Psoas muscle (tissue), 7 donors: ENCODE measurements at regions not wholly inside any gene's neighbourhood (a gene's known extent, or its start where the extent isn't known, plus 50 kb on each side); places are given as distances from the start of the nearest gene placed in this dataset.

ENCODE experiments used
- ATAC-seq, 4 donors: fragments of 200-7000 bp; cut with Tn5 transposase; one replicate each; pipeline ENCODE4 v1.9.1; 2020; ENCODE audit warnings: moderate library complexity in 3 of 4, mild to moderate bottlenecking in 2 of 4
- DNase-seq, 2 donors: peaks; one replicate each; pipeline ENCODE4 v3.0.0-alpha.2; 2020
- H3K27ac ChIP-seq: fragments of 200-600 bp; one replicate; pipeline ENCODE4 v1.8.0; 2022
- H3K27me3 ChIP-seq, 3 donors: fragments of 200-600 bp in 1 of 3; one replicate each; pipeline versions ENCODE4 v1.6.1 to v1.8.0; 2013 to 2022; ENCODE audit warnings: low read length in 2 of 3, mild to moderate bottlenecking in 2 of 3, moderate library complexity in 1 of 3; ENCODE audit not compliant: insufficient read depth in 3 of 3
- H3K36me3 ChIP-seq, 2 donors: fragments of 200-600 bp in 1 of 2; one replicate each; pipeline versions ENCODE4 v1.6.1 to v1.8.0; 2013 to 2022; ENCODE audit warnings: low read depth in 1 of 2, mild to moderate bottlenecking in 1 of 2, moderate library complexity in 1 of 2; ENCODE audit not compliant: insufficient read depth in 1 of 2
- H3K4me1 ChIP-seq: fragments of 200-600 bp; one replicate; pipeline ENCODE4 v1.8.0; 2022
- H3K4me3 ChIP-seq: fragments of 200-600 bp; one replicate; pipeline ENCODE4 v1.8.0; 2022; ENCODE audit warnings: mild to moderate bottlenecking
- H3K9me3 ChIP-seq: fragments of 200-600 bp; one replicate; pipeline ENCODE4 v1.8.0; 2022
- WGBS, 3 donors: extraction: QIAGEN DNeasy Blood & Tissue Kit; methylation state at CpG; one replicate each; pipeline versions ENCODE4 v1.1.6 to v1.1.7; 2013; 5-methylcytosine and 5-hydroxymethylcytosine counted together
- intact Hi-C, 2 donors: fragments of 100-400 bp; cut with DNase I; formaldehyde crosslinking; loops; one replicate each; pipeline versions ENCODE4 v1.11.0 to v1.14.2; 2022
- TF ChIP-seq, protein P1 (sequence below): fragments of 200-600 bp; IDR thresholded peaks from one replicate; pipeline ENCODE4 v1.8.0; 2022; ENCODE audit warnings: antibody characterized with exemption
- donor health status: healthy with polysubstance abuse.
- donor health status: DM: no; HTN: no; CAD: no; lungs with moderate emphysema.
- donor health status: Bipolar disorder and iron deficiency.
- donor health status: healthy.
- donor health status: DM: yes; HTN: yes; CAD: no.
- donor health status: DM: no; HTN: no; CAD: no.
- donor health status: DM: yes; HTN: yes; CAD: no.

DNA sequence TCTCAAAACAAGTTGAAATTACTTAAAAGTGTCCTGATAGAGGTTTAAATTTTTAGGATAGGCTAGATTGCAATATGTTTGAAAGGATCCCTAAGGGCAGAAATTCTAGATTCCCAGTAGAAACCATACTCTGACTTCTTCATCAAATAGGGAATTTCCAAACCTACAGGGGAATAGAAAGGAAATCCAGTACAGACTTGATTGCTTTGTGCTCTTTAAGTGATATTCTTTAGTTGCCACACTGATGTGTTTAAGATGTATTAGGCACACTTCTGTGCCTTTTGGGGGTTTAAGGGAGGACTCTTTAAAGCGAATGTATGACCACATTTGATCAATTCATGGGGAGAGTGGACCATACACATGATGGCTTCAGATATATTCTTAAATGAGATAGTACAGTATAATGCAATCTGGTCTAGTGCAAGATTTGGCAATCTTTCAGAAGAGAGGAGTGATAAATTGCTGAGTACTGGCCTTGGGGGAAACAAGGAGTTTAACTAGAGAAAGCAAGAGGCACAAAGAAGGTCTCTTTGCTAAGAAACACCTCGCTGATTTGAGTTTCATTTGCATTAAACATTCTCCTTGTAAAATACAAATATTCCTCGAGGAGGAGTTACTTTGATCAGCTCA lies 268.8 kb upstream of the NR5A2 start:
- intact Hi-C loops = no loop called here

DNA sequence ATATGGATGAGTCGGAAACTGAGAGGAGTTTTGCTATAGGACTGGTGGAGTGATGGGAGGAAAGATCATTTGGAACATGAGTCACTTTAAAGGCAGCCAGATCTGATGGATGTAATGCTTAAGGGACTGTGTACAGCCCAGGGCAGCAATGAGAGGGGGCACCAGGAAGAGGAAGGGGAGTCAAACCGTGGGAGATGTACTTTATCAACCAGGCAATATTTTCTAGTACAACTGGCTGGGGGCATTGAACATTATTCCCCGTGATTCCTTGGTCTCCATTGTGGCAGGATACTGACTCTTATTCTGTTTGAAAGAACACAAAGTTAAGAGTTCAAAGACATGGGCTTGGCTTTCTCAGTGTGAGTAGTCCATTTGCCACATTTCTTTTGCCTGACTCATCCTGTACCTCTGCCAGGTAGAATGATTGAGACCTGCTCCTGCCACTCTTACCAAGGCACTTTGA lies 268.2 kb upstream of the NR5A2 start:
- H3K36me3 ChIP-seq = no peaks in the 10 kb centered on the region
- 49 to 60% (median 55%) methylated on average over 3 of the region's 3 CpGs for WGBS, 3 donors
- TF ChIP-seq, protein P1, sequence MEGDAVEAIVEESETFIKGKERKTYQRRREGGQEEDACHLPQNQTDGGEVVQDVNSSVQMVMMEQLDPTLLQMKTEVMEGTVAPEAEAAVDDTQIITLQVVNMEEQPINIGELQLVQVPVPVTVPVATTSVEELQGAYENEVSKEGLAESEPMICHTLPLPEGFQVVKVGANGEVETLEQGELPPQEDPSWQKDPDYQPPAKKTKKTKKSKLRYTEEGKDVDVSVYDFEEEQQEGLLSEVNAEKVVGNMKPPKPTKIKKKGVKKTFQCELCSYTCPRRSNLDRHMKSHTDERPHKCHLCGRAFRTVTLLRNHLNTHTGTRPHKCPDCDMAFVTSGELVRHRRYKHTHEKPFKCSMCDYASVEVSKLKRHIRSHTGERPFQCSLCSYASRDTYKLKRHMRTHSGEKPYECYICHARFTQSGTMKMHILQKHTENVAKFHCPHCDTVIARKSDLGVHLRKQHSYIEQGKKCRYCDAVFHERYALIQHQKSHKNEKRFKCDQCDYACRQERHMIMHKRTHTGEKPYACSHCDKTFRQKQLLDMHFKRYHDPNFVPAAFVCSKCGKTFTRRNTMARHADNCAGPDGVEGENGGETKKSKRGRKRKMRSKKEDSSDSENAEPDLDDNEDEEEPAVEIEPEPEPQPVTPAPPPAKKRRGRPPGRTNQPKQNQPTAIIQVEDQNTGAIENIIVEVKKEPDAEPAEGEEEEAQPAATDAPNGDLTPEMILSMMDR = no peak
- no peak overlapping the region for H3K4me3 ChIP-seq
- DNase-seq = no peak
- H3K9me3 ChIP-seq = no peaks in the 10 kb centered on the region
- ATAC-seq = no peak
- no peaks in the 10 kb centered on the region for H3K27me3 ChIP-seq
- H3K4me1 ChIP-seq = no peaks in the 10 kb centered on the region
- no peak overlapping the region for H3K27ac ChIP-seq
- intact Hi-C loops = no loop called here

More for the DNA sequence above, 268.8 kb upstream of the NR5A2 start:
- Histone ChIP-seq H3K36me3 (no peaks in the 10 kb centered on the region), H3K4me1 (no peaks in the 10 kb centered on the region), H3K27me3 (no peaks in the 10 kb centered on the region), H3K4me3 (no peak overlapping the region), H3K27ac (no peak overlapping the region), H3K9me3 (no peaks in the 10 kb centered on the region)
- ATAC-seq (no peak), DNase-seq (no peak)
- TF ChIP-seq, protein P1 = no peak
- 72 to 76% (median 74%) methylated on average over 3 of the region's 3 CpGs for WGBS, 3 donors

DNA sequence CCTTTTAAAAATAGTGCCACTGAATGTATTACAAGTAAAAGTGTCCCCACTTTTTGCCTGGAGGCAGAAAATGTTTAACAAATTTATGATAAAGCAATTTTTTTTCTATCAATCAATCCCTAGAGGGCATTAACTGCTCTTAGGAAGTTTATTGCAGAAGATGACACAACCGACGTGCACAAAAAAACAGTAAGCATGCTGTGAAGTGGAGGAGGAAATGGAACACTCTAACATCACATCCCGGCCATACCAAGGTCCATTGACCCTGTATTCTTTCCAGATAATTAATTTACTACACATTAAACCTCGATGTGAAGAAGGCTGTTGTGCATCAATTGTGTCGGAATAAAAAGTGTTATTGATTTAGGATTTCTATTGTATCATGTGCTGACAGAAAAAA lies 264.9 kb upstream of the NR5A2 start:
- ATAC-seq (no peak), DNase-seq (no peak)
- no peaks in the 10 kb centered on the region for H3K4me1 ChIP-seq
- H3K36me3 ChIP-seq = no peaks in the 10 kb centered on the region
- 47 to 55% (median 55%) methylated on average over 5 of the region's 5 CpGs for WGBS, 3 donors
- TF ChIP-seq, protein P1 = no peak
- peaks cover 13% of the 10 kb centered on the region for H3K9me3 ChIP-seq
- H3K27ac ChIP-seq = no peak overlapping the region
- intact Hi-C loops = no loop called here
- H3K4me3 ChIP-seq = no peak overlapping the region
- no peaks in the 10 kb centered on the region for H3K27me3 ChIP-seq

DNA sequence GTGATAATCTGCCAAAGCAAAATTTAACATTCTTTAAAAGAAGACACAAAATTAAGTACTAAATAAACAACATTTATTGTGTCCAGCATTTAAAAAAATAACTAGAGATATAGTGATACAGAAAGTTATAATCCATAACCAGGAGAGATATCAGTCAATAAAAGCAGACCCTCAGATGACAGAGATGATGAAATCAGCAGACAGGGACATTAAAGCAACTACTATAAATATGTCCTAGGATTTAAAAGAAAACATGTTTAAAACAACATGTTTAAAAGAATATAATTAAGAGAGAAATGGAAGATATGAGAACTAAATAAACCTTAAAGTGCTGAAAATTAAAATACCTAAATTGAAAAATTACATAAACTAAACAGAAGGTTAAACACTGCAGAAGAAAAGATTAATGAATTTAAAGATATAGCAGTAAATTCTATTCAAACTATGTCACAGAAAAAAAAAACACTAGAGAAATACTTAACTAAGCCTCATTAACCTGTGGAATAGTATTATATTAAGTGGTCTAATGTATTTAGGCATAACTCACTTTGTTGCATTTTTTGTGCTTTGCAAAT lies 261.2 kb upstream of the NR5A2 start:
- H3K4me1 ChIP-seq = no peaks in the 10 kb centered on the region

More for the DNA sequence above, 261.2 kb upstream of the NR5A2 start:
- Histone ChIP-seq H3K27me3 (no peaks in the 10 kb centered on the region), H3K27ac (no peak overlapping the region), H3K36me3 (no peaks in the 10 kb centered on the region), H3K4me3 (no peak overlapping the region), H3K9me3 (peaks cover 13% of the 10 kb centered on the region)
- ATAC-seq (no peak), DNase-seq (no peak)
- intact Hi-C loops = no loop called here
- TF ChIP-seq, protein P1 = no peak
